22Rv1 (cell line): ENCODE measurements at regions not wholly inside any gene's neighbourhood (a gene's known extent, or its start where the extent isn't known, plus 50 kb on each side); places are given as distances from the start of the nearest gene placed in this dataset.

ENCODE experiments used
- H3K27ac ChIP-seq: fragments of 450-650 bp; 2 replicates; pipeline ENCODE4 v1.5.1; 2017
- ZFX ChIP-seq: fragments of 450-650 bp; IDR thresholded peaks from 2 replicates; pipeline ENCODE4 v1.6.1; 2017; ENCODE audit warnings: antibody characterized with exemption, borderline replicate concordance
- TF ChIP-seq, protein P1 (sequence below): fragments of 450-650 bp; IDR thresholded peaks from 2 replicates; pipeline ENCODE4 v1.5.1; 2017; ENCODE audit warnings: mild to moderate bottlenecking

DNA sequence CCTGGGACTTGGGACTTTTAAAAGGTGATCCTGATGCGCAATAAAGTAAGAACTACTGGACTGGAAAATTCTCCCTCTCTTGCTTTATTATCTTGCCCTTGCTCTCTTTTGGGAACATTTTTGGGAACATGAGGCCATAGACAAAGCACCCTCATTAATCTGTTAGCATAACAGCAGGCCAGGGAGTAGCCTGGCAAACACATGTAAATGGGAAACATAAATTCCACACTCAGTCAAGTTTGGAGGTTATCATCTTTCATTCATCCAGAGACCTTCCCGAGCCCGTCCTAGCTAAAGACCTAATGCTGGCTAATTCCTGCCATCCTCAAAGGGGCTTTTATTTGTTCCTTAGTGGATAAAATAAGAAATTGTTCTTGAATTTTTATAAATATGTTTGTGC is 162.8 kb upstream of the ARX start:
- TF ChIP-seq, protein P1, sequence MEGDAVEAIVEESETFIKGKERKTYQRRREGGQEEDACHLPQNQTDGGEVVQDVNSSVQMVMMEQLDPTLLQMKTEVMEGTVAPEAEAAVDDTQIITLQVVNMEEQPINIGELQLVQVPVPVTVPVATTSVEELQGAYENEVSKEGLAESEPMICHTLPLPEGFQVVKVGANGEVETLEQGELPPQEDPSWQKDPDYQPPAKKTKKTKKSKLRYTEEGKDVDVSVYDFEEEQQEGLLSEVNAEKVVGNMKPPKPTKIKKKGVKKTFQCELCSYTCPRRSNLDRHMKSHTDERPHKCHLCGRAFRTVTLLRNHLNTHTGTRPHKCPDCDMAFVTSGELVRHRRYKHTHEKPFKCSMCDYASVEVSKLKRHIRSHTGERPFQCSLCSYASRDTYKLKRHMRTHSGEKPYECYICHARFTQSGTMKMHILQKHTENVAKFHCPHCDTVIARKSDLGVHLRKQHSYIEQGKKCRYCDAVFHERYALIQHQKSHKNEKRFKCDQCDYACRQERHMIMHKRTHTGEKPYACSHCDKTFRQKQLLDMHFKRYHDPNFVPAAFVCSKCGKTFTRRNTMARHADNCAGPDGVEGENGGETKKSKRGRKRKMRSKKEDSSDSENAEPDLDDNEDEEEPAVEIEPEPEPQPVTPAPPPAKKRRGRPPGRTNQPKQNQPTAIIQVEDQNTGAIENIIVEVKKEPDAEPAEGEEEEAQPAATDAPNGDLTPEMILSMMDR, result no peak
- TF ChIP-seq ZFX, result no peak
- H3K27ac ChIP-seq, result no peak overlapping the region

DNA sequence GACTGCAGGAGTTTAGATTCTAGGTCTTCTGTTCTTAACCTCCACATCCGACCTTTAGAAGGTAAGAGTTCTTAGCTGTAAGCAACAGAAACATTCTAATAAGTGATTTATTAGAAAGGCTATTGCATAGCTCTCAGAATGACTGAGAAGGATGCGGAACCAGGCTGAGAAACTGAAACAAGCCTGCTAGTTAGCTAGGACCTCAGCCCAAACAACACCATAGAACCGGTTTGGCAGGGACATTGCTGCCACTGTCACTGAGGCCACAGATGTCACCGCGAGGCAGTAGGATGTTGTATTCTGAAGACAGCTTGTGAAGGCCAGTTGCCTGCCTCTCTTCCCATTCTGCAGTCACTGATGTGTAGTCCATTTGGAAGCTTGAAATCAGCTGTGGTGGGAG is 160.0 kb upstream of the ARX start:
- TF ChIP-seq, protein P1, result no peak
- TF ChIP-seq ZFX, result no peak
- H3K27ac ChIP-seq, result no peak overlapping the region

DNA sequence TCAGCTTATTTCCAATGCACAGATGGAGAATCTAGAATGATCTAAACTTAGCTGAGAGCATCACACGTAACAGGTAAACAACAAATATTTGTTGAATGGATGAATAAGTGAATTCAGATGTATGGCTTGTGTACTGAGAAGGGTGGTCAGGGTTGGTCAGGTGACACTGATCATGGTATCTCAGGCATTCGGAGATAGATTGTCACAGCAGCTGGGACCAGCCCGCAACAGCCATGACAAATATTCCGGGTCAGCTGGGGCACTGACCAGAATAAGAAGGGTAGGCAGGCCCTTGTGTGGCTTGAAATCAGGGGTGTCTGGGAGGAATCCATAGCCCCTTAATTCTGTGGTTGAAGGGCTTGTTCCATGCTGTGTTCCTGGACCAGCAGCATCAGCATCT is 159.4 kb upstream of the ARX start:
- no peak overlapping the region for H3K27ac ChIP-seq
- TF ChIP-seq, protein P1, result no peak
- no peak for TF ChIP-seq ZFX

DNA sequence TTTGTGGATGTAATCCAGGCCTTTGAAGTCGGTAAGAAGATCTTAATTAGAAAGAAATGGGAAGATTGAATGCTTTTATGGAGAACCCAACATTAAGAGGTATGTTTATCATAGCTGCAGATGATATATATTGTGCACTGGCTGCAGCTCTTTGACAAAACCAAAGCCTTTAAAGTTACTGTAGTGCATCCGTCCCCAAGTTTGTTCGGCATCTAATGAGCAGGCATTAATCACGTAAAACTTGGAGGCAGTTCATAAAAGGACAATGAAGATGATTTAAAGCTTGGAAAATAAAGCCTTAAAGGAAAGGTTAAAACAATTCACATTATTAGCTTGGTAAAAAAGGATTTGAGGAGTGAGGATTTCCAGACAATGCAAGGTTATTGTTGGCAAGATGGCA is 150.8 kb upstream of the ARX start:
- no peak overlapping the region for H3K27ac ChIP-seq
- TF ChIP-seq, protein P1, result no peak
- no peak for TF ChIP-seq ZFX

DNA sequence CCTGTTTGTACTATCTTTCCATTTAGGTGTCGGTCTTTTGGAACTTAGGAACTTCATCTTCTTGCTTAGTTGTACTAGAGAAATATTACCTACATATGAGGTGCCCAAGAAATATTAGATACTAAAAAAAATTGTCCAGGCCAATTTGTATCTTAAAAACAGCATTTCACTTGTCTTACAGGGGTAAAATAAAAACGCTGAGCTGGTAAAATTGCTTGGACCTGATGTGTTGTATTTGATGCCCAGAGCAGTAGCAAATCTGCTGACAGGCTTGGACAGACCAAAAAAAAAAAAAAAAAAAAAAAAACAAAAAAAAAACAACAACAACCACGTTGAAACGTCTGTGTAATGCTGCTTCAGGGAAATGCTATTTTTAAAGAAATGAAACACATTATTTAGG is 150.4 kb upstream of the ARX start:
- TF ChIP-seq ZFX, result no peak
- TF ChIP-seq, protein P1, result no peak

DNA sequence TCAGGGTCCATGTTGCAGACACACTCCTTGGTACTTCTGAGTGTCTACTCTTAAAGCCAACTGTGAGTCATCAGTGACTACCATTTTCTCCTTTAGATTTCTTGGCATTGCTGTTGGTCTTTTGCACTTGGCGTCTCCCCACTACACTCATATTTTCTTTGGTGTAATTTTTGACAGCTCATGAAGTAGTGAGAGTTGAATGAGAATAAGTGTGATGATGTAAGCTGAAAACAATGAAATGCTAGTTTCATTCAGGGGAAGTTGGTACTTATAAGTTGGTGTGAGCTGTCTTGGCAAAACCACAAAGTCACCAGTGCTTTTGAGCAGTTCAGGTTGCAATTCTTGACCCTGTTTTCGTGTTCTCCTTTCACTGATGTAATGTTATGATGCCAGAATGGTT is 142.9 kb upstream of the ARX start:
- no peak for TF ChIP-seq ZFX
- TF ChIP-seq, protein P1, result no peak
- H3K27ac ChIP-seq, result no peak overlapping the region

More for the DNA sequence above, 150.4 kb upstream of the ARX start:
- H3K27ac ChIP-seq, result no peak overlapping the region

DNA sequence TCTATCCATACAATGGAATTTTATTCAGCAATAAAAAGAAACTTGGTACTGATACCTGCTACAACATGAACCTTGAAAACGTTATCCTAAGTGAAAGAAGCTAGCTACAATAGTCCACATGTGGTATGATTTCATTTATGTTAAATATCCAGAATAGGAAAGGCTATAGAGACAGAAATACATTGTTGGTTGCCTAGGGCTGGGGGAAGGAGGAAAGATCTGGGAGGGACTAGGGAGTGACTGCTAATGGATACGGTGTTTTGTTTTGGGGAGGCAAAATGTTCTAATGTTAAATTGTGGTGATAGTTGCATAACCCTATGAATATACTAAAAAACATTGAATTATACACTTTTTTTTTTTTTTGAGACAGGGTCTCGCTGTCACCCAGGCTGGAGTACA is 141.1 kb upstream of the ARX start:
- no peak overlapping the region for H3K27ac ChIP-seq
- TF ChIP-seq, protein P1, result no peak
- TF ChIP-seq ZFX, result no peak
